HG02938 (cell line): ENCODE measurements at regions not wholly inside any gene's neighbourhood (a gene's known extent, or its start where the extent isn't known, plus 50 kb on each side); places are given as distances from the start of the nearest gene placed in this dataset.

Experiments
- ATAC-seq: cut with Tn5 transposase; IDR thresholded peaks from one replicate; pipeline ENCODE4 v1.9.1; 2021; ENCODE audit warnings: mild to moderate bottlenecking, moderate library complexity; ENCODE audit not compliant: unreplicated experiment

DNA sequence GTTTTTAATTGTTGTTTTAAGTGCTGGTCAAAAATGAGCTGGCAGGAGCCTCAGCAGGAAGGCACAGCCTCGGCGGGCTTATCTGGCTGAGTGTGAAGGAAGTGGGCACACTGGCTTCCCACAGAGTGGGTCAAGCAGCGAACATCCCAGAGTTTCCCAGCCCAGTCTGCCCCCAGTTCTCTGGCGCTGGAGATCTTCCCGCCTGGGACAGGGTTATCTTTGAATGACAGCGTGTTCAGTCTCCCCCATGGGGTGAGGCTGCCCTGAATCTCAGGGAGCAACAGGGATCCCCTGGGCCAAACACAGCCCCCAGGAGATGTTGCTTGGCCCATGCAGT lies 122.2 kb upstream of the PTPN1 start:
- no peak for ATAC-seq

DNA sequence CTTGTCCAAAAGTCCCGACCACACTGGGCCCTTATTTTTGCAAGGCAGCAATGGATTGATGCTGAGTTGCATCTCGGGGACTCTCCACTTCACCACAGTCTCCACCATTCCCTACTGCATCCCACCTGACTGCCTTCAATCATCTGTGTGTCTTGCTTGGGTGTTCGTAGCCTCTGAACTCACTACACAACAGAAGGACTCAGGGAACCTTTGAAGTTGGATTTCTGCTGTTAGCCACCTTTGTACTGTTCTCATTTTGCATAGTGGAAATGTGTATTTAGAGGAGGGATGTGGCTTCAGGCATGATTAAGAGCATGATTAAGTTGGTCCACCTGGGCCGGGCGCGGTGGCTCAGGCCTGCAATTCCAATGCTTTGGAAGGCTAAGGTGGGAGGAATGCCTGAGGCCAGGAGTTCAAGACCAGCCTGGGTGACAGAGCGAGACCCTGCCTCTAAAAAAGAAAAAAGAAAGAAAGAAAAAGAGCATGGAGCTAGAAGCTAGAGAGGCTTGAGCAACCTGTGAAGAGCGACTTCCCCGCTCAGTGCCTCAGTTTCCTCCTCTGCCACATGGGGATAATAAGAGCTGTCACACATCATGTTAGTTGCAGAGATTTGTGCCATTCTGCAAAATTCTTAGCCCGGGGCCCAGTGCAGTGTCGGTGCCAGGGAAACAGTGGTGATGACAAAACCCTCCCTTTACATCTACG lies 121.3 kb upstream of the PTPN1 start:
- no peak for ATAC-seq

DNA sequence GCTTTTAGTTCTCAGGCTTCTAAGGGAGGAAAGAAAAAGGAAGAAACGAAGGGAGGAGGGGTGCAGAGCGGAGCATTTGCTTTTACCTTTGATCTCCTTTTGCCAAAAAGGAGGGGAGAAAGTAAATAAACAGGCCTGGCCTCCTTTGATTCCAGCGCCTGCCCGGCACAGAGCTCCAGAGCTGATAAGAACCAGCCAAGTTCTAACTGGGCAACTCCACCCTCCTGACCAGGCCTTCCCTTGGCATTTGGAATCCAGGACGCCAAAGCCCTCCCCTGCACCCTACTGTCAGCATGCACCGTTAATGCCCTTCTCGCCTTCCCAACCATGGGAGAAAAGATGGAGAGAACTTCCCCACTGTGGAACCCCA lies 120.8 kb upstream of the PTPN1 start:
- ATAC-seq, result no peak

DNA sequence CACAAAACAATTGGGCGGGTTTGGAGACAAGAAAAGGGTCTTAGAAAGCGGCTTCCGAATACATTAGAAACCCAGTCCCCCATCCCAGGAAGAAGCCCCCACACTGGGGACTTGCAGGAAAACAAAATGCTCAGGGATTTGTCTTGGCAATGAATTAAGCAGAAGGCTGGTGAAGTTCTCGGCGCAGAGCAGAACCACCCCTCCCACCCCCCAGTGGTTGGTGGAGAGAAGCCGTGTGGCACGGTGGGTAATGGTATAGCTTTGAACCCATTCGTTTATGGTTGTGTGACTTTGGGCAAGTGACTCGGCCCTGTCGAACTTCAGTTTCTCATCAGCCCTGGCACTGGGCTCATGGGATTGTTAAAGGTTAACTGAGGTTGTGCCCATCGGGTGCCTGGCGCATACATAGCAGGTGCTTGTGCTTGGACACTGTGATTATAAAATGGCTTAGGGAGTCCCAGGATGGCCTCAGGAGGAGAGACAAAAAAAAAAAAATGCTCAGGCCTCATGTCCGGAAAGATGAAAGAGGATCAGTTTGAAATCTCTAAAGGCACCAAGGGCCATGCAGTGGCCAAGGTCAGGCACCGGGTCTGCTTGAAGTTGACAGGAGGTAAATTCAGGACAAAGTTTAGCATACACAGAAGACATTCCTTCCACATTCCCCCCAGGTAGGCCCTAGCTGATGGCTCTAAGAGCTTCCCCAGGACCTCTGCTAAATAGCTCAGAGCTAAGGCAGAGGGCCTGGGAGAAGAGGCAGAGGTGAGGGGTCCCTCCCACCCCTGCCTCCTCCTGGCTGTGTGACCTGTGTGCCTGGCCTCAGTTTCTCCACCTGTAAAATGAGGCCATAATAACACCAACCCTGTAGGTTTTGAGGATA lies 120.1 kb upstream of the PTPN1 start:
- ATAC-seq, result no peak

DNA sequence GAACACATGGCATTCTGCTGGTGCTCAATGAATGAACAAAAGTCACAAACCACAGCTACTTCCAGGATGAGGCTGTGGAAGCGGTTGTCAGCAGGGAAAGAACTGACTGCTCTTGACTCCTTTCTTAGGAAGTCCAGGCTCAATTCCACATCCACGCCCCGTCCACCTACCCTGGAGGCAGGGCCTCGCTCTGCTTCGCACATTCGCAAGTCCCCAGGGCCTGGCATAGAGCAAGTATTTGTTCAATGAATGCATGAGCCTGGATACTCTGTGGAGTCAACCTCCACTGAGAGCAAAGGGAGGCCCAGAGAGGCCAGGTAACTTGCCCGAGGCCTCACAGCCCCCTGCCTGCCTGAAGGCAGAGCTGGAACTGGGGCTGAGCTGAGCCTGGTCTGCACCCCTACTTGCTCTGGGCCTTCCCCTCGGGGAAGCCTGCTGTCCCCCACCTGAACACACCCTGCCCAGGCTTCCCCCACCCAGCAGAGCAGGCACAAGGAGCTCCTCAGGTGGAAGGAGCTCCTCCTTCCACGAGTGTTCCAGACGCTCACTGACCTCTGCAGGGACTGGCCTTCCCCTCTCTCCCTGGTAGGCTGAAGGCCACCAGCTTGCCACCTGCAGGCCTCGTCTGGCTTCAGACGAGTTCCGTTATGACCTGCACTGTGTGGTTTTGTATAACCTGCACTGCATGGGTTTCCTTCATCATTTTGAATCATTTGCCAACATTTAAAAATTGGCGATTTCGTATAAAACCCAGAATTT lies 119.3 kb upstream of the PTPN1 start:
- ATAC-seq, result no peak

DNA sequence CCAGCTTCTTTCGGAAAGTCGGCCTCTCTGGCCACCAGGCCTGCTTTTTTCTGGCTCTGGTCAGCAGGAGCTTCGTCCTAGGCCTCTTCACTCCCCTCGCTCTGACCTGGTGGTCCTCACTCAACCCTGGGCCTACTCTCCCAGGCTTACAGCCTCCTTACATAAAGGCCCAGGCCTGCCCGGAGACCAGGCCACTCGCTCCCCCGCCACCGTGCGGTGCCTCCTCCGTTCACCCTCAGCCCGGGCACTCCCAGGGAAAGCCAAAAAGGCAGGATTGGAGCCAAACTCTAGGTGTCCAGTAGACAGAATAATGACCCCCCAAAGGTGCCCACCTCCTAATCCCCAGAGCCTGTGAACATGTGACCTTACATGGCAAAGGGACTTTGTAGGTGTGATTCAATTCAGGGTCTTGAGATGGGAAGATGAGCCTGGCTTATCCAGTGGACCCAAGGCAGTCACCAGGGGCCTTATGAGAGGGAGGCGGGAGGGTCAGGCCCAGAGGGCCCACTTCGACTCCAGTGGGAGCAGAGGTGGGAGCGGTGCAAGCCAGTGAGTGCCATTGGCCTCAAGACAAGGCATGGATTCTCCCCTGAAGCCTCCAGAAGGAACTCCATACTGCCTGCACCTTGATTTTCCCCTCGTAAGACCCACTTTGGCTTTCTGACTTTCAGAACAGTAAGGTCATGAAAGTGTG lies 118.6 kb upstream of the PTPN1 start:
- no peak for ATAC-seq

DNA sequence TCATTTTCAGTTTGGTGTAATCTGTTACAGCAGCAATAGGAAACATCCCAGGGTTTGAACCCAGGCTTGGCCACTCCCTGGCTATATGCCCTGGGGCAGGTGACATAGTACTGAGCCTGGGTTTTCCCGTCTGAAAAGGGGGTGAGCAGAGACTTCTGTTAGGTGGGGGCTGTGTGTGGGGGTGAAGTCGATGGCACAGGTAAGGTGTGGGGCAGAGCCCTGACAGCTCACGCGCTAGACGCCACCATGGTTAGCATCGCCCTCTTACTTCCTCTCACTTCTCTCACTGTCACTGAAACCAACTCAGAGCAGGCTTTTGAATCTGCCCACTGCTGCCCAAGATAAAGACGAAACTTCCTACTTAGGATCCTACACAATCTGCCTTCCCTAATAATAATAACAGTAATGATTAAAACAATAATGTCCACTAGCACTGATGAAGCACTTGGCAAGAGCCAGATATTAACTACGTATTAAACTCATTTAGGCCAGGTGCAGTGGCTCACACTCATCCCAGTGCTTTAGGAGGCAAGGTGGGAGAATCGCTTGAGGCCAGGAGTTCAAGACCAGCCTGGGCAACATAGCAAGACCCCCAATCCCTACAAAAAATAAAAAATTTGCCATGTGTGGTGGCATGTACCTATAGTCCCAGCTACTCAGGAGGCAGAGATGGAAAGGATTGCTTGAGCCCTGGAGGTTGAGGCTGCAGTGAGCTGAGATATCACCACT lies 117.9 kb upstream of the PTPN1 start:
- no peak for ATAC-seq

DNA sequence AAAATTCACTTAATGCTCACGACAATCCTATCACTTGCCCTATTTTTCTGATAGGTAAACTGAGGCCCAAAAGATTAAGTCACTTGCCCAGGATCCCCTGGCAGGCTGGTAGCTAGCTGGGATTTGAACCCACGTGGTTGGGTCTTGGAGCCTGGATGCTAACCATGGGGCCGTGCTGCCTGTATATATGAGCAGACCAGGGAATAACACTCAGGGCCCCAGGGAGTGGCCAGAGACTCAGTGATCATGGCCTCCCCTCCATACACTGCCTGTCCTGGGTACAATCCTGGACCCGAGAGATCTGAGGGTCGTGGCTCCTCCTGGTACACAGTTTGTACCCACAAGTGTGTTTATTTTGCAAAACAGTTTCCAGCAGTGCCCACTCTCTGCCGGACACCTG lies 116.9 kb upstream of the PTPN1 start:
- ATAC-seq, result no peak

DNA sequence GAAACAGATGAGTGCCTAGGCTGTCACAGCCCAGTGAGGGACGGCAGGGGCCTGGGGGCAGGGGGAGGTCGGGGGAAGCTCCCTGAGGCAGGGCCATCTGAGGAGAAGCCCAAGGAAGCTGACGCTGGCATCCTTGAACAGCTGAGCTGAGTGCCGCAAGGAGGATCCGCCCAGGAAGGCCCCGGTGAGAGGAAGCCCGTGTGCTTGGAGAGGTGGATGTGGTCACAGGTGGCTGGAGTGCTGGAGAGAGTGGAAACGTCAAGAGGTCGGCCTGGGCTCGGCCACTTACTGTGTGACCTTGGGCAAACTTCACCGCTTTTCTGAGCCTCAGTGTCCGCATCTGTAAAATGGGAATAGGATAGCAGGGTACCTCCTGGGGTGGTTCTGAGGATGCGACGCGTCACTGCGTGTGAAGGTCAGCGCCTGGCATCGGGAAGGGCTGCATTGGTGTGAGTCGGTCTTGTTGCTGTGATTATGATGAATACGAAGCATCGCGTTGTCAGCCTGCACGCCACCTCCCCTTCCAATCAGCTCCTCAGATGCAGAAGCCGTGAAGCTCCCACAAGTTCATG lies 116.1 kb upstream of the PTPN1 start:
- ATAC-seq, result no peak

DNA sequence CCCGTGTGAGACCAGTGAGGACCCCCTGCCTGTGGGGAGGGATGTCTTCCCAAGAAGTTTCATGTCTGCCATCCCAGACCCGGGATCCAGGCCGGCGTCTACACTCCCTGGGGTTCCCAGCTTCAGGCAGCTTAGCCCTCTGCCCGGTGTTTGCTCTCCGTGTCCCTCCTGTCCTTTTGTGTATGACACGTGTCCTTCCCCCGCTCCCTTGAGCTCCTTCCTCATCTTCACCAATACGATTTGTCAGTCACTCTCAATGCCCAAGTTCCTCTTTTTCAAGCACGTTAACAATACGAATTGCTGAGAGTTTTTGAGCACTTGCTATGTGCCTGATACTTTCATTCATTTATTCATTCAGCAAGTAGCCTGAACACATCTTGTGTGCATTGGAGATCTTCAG lies 115.6 kb upstream of the PTPN1 start:
- no peak for ATAC-seq

DNA sequence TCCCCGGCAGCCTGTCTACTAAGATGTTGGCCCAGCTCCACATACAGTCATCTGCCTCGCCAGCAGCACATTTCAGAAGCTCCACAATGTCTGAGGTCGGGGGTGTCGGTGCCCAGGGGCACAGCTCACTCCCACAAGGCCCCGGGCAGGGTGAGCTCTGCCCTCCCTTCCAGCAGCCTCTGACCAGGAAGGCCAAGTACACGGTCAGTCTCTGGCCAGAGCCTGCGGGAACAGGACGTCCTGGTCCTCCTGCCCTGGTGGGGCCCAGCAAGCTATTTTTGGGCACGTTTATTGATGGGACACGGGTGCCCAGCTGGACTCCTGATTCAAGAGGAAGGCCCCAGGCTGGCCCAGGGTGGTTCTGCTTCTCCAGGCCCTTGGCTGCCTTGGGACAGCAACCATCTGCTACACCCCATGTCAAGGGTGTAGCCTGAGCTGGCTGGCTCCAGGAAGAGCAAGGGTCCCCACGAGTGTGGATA lies 114.9 kb upstream of the PTPN1 start:
- ATAC-seq, result no peak

DNA sequence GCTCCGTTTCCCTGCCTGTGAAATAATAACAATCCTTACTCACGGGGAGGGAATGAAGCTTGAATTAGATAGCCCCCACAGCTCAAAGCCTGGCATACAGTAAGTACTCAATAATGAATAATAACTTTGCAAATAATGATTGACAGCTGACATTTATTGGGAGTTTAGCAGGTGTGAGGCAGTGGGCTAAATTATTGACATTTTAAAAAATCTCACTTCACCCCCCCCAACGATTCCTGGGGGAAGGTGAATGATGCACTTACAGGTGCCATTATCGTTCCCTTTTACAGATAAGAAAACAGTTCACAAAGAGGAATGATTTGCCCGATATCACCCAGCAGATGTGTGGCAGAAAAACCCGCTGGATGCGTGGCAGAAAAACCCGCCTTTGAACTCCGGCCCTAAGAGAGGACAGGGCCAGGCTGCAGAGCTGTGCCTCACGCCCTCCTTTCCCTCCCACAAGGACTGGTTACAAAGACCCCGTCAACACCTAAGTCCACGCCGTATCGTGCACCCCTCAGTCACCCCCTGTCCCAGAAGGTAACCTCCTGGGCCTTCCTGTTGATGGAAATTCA lies 114.2 kb upstream of the PTPN1 start:
- no peak for ATAC-seq

DNA sequence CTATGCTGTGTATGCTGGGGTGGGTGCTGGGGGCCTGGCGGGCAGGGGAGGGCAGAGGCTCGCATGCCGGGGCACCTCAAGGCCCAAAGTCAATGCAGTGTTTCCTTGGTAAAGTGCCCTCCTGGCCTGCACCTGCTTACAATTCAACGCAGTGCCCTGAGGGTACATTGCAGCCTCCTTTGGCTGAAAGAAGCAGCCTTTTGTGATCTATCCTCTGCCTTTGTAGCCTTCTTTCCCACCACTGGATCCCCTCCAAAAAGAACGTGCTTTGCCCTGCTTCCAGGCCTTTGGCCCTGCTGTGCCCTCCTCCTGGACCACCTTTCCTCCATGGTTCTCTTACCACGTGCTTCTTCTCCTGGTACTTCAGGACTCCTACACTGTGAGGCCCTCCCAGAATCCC lies 113.6 kb upstream of the PTPN1 start:
- ATAC-seq, result no peak

DNA sequence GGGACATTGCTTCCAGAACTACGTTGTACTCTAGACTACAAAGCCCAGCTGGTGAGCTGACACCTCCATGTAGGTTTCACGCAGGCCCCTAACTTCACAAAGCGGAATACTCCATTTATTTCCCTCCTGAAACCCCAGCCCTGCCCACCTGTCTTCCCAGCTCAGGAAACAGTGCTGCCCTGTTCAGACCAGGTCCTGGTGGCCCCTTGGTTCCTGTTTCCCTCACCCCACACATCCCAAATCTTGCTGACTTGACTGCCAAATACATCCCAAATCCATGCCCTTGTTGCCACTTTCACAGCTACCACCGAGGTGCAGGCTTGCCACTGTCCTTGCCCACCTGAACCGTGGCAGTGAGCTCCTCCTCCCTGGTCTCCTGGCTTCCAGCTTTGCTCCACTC lies 113.1 kb upstream of the PTPN1 start:
- ATAC-seq, result no peak

DNA sequence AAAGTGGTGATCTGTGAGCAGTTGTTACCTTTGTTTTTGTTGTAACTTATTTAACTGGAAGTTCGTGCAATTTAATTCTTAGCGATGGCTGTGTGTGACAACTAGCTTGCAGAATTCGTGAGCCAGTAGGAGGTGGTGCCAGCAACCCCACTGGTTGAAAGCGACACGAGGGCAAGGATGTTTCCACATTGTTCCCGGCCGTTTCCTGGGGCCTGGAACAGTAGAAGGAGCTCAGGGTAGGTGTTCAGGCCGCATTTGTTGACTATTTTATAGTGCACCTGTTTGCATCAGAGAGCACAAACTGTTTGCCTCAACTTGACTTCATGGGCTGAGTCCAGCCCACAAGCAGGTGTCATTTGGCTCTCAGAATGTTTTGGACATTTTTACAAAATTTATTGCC lies 112.1 kb upstream of the PTPN1 start:
- no peak for ATAC-seq

DNA sequence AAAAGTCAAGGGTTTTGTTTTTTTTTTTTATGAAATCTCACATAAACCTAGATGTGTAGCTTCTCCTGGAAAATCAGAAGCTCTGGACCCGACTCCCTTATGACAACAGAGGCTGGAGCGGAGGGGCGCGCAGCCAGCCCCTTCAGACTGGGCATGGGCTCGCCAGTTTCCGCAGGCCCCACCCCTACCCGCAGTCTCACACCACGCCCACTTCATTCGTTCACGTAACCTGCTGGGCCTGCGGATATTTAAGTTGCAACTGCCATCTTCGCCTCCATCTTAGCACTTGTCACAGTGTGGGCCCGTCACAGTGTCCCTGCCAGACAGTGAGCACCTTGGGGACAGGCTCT lies 111.7 kb upstream of the PTPN1 start:
- no peak for ATAC-seq

DNA sequence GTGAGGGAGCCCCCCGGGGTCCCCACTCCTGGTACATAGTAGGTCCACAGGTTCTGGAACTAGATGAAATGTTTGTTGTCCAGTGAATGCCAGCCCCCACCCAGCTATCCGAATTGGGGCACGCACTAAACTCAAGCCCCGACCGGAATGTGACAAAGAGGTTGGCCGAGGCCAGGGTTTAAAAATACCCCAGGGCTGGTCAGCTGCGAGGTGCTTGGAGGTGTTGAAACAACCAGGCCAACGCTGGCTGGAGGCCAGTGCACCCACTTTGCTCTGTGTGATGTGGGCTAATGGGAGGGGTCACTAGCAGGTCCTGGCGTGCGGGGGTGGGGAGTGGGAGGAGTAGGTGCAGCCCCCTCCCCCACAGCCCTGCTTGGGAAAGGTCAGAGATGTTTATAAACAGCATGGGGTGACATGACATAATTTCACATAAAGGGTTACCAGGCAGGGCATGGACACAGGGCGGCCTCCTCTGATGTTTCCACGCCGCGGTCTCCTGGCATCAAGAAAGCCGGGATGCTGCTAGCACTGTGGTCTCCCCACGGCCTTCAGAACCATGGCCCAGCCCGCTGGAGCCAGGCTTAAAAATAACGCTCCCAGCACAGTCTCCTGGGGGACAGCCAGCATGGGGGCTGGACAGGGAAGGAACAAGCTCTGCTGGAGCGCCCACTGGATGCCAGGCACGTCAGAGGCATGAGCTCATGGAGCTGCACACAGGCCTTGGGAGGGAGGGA lies 111.2 kb upstream of the PTPN1 start:
- no peak for ATAC-seq

DNA sequence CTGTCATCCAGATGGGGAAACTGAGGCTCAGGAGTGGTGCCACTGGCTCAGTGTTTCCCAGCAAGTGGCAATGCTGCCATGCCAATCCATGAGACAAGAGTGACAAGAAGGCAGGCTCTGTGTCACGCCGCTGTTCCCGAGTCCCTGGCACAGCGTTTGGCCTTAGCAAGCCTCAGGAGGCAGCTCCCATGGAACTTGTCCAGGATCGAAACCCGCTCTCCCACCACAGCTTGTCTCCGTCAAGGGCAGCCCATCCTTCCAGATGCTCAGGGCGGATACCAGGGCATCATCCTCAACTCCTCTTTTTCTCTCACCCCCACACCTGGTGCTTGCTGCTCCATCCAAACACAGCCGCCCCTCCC lies 110.6 kb upstream of the PTPN1 start:
- ATAC-seq, result no peak

DNA sequence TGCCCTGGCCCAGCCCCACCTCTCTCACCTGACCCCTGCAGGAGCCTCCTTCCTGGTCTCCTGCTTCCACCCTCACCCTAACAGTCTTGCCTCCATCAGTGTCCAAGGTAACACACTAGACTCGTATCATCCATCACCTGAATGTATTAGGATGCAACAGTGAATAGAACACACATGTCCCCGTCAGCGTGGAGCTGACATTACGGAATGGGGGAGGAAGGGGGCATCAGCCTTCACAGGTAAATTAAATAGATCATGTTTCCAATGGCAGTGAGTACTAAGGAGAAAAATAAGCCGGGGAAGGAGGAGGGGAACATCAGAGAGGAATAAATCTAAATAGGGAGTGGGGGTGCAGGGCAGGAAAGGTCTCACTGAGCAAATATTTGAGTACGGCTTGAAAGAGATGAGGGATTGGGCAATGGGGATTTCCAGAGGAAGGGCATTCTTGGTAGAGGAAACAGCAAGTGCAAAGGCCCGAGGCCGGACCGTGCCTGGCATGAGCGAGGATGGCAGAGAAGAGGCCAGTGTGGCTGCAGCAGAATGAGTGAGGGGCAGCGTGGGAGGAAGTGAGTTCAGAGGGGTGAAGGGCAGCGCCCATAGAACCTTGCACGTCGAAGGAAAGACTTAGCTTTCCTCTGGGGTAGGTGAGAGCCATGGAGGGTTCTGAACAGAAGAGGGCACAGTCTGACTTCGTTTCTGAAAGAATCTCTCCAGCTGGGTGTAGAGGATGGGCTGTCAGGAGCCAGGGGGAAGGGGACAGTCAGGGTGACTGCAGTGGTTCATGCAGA lies 110.1 kb upstream of the PTPN1 start:
- ATAC-seq, result no peak
